GM10266 (cell line): ENCODE measurements at regions not wholly inside any gene's neighbourhood (a gene's known extent, or its start where the extent isn't known, plus 50 kb on each side); places are given as distances from the start of the nearest gene placed in this dataset.

Experiments used
- DNase-seq: peaks from one replicate; pipeline ENCODE4 v3.0.0; 2012; ENCODE audit errors: extremely low spot score
- TF ChIP-seq, protein P1 (sequence below): IDR thresholded peaks from 2 replicates; pipeline ENCODE4 v1.5.1; 2012; ENCODE audit warnings: mild to moderate bottlenecking, low read depth; ENCODE audit not compliant: control insufficient read depth, insufficient read depth; ENCODE audit errors: missing control alignments

DNA sequence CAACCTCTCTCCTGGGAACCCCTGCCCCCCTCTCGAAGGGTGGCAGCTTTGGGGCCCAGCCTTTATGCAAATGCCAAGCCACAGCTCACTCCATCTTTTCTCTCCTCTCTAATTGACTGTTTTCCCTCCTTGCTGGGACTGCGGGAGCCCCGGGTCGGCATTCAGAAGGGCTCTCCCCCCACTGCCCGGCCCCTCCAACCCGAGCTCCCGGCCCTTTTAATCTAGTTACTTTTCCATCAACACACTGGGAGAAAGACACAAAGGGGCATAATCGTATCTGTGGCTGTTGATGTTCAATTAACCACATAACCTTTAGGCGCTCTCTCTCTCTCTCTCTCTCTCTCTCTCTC lies 95.4 kb downstream of the INHBB start:
- TF ChIP-seq, protein P1, sequence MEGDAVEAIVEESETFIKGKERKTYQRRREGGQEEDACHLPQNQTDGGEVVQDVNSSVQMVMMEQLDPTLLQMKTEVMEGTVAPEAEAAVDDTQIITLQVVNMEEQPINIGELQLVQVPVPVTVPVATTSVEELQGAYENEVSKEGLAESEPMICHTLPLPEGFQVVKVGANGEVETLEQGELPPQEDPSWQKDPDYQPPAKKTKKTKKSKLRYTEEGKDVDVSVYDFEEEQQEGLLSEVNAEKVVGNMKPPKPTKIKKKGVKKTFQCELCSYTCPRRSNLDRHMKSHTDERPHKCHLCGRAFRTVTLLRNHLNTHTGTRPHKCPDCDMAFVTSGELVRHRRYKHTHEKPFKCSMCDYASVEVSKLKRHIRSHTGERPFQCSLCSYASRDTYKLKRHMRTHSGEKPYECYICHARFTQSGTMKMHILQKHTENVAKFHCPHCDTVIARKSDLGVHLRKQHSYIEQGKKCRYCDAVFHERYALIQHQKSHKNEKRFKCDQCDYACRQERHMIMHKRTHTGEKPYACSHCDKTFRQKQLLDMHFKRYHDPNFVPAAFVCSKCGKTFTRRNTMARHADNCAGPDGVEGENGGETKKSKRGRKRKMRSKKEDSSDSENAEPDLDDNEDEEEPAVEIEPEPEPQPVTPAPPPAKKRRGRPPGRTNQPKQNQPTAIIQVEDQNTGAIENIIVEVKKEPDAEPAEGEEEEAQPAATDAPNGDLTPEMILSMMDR, result no peak
- DNase-seq, result no peak

GRCh38 chr2:120441744-120442471 lies 96.0 kb downstream of the INHBB start:
- DNase-seq, result no peak
- TF ChIP-seq, protein P1, result no peak

DNA sequence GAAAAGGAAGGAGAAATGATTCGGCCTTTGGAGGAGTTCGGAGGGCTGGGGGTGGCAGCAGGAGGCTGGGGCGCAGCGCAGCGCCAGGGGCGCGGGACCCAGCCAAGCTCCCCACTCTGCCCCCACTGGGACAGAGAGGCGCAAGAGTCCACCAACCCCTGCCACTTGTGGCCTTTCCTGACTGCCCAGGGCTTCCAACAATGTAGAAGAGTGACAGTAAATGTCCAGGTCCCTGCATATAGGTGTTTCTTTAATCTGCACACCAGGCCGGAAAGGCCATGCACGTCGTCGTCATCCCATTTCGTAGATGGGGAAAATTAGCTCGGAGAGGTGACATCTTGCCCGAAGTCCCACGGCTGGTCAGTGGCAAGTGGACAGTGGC lies 96.6 kb downstream of the INHBB start:
- DNase-seq, result no peak
- TF ChIP-seq, protein P1, result no peak

DNA sequence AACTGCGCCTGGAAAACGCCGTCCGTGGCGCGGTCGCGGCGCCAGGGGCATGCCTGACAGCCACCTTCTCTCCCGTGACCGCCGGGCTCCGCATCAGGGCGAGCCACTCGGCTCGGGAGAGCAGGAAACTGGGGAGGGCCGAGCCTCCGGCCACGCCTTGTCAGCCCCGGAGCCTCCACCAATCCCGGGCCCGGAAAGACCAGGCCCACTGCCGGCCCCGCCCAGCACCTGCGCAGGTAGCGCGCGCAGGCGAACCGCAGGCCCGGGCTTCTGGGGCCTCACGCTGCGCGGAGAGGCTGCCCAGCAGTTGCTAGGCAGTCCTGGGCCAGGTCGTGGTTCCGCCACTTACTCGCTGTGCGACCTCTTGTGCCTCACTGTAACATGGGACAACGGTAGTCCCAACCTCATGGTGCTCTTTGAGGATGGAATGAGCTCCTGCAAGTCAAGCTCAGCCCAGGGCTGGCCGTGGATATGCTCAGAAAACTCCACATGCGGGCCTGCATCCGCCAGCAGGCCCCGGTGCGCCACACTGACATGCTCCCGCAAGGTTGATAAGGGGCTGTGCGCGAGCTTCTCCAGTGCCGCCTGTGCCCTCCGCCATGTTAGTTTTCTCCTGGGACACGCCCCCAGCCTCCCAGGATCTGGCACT lies 97.1 kb downstream of the INHBB start:
- TF ChIP-seq, protein P1, result no peak
- DNase-seq, result no peak

DNA sequence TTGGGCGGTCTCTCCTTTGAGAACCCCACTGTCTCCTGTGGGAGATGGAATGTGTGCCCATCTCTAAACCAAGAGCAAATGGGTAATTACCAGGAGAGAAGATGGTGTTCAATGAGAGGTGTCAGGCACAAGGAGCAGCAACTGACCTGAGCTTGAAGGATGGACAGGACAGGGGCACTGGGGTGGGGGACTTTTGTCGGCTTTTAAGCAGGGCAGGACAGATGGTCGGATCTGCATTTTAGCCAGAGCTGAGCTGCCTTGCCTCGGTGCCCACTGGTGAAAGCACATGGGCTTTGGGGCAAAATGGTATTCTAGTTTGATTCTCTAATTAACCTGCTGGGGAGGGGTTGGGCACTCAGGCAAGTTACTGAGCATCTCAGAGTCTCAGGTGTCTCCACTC lies 98.0 kb downstream of the INHBB start:
- TF ChIP-seq, protein P1, result no peak
- no peak for DNase-seq

- DNase-seq, result no peak
- TF ChIP-seq, protein P1, result no peak
Measured at GRCh38 chr2:120444691-120445240, 98.8 kb downstream of the INHBB start.
